Adipocyte (in vitro differentiated cells): ENCODE measurements at regions not wholly inside any gene's neighbourhood (a gene's known extent, or its start where the extent isn't known, plus 50 kb on each side); places are given as distances from the start of the nearest gene placed in this dataset.

Experiments
- DNase-seq: peaks from one replicate; pipeline ENCODE4 v3.0.0-alpha.2; 2015; ENCODE audit warnings: low read depth
- H3K27me3 ChIP-seq: replicated peaks from 2 replicates; pipeline ENCODE4 v1.7.0; 2013; ENCODE audit warnings: mild to moderate bottlenecking, low read length, moderate library complexity; ENCODE audit not compliant: control insufficient read depth, insufficient read depth
- H3K36me3 ChIP-seq: 2 replicates; pipeline ENCODE4 v1.7.0; 2013; ENCODE audit warnings: low read length, mild to moderate bottlenecking, moderate library complexity; ENCODE audit not compliant: control insufficient read depth, insufficient read depth, severe bottlenecking
- H3K4me1 ChIP-seq: 2 replicates; pipeline ENCODE4 v1.7.0; 2013; ENCODE audit warnings: mild to moderate bottlenecking, low read length, moderate library complexity; ENCODE audit not compliant: control insufficient read depth, insufficient read depth
- H3K4me3 ChIP-seq: 2 replicates; pipeline ENCODE4 v1.7.0; 2013; ENCODE audit warnings: mild to moderate bottlenecking, low read length, moderate library complexity
- H3K9ac ChIP-seq: 2 replicates; pipeline ENCODE4 v1.7.0; 2013; ENCODE audit warnings: mild to moderate bottlenecking, low read length, moderate library complexity
- H3K9me3 ChIP-seq: 2 replicates; pipeline ENCODE4 v1.7.0; 2013; ENCODE audit warnings: mild to moderate bottlenecking, low read length, moderate library complexity; ENCODE audit not compliant: control insufficient read depth

- Histone ChIP-seq H3K27me3 (no peaks in the 10 kb centered on the region), H3K4me1 (no peaks in the 10 kb centered on the region), H3K9ac (no peak overlapping the region), H3K36me3 (no peaks in the 10 kb centered on the region), H3K9me3 (no peaks in the 10 kb centered on the region), H3K4me3 (no peak overlapping the region)
- no peak for DNase-seq
Measured at GRCh38 chr1:232106415-232106814, 479.8 kb downstream of the DISC1 start.

- H3K27me3 ChIP-seq, result no peaks in the 10 kb centered on the region
- no peaks in the 10 kb centered on the region for H3K36me3 ChIP-seq
- H3K4me3 ChIP-seq, result no peak overlapping the region
- H3K4me1 ChIP-seq, result no peaks in the 10 kb centered on the region
- no peaks in the 10 kb centered on the region for H3K9me3 ChIP-seq
- H3K9ac ChIP-seq, result no peak overlapping the region
- no peak for DNase-seq
Measured at GRCh38 chr1:232105561-232105960, 479.0 kb downstream of the DISC1 start.

- no peak for DNase-seq
- no peaks in the 10 kb centered on the region for H3K36me3 ChIP-seq
- H3K9ac ChIP-seq, result no peak overlapping the region
- H3K4me3 ChIP-seq, result no peak overlapping the region
- H3K9me3 ChIP-seq, result no peaks in the 10 kb centered on the region
- H3K27me3 ChIP-seq, result no peaks in the 10 kb centered on the region
- no peaks in the 10 kb centered on the region for H3K4me1 ChIP-seq
Measured at GRCh38 chr1:232101231-232101630, 474.6 kb downstream of the DISC1 start.

GRCh38 chr1:232096751-232097150 is 470.2 kb downstream of the DISC1 start:
- no peaks in the 10 kb centered on the region for H3K36me3 ChIP-seq

More at GRCh38 chr1:232096751-232097150, 470.2 kb downstream of the DISC1 start:
- Histone ChIP-seq H3K27me3 (no peaks in the 10 kb centered on the region), H3K9ac (no peak overlapping the region), H3K4me1 (no peaks in the 10 kb centered on the region), H3K9me3 (no peaks in the 10 kb centered on the region), H3K4me3 (no peak overlapping the region)
- no peak for DNase-seq
